GM12865 (cell line): ENCODE measurements at regions not wholly inside any gene's neighbourhood (a gene's known extent, or its start where the extent isn't known, plus 50 kb on each side); places are given as distances from the start of the nearest gene placed in this dataset.

Source experiments
- DNase-seq: peaks from one replicate; pipeline ENCODE4 v3.0.0; 2010; ENCODE audit warnings: low read depth
- H3K4me3 ChIP-seq: 2 replicates; pipeline ENCODE4 v1.5.1; 2011; ENCODE audit warnings: mild to moderate bottlenecking, low read depth, low read length, control low read depth
- TF ChIP-seq, protein P1 (sequence below): IDR thresholded peaks from 2 replicates; pipeline ENCODE4 v1.5.1; 2011; ENCODE audit warnings: low read length, control low read depth, low read depth, inconsistent platforms; ENCODE audit not compliant: insufficient read depth; ENCODE audit errors: missing control alignments

GRCh38 chr15:95894407-95894956 is 436.0 kb upstream of the NR2F2 start:
- DNase-seq = no peak
- TF ChIP-seq, protein P1, sequence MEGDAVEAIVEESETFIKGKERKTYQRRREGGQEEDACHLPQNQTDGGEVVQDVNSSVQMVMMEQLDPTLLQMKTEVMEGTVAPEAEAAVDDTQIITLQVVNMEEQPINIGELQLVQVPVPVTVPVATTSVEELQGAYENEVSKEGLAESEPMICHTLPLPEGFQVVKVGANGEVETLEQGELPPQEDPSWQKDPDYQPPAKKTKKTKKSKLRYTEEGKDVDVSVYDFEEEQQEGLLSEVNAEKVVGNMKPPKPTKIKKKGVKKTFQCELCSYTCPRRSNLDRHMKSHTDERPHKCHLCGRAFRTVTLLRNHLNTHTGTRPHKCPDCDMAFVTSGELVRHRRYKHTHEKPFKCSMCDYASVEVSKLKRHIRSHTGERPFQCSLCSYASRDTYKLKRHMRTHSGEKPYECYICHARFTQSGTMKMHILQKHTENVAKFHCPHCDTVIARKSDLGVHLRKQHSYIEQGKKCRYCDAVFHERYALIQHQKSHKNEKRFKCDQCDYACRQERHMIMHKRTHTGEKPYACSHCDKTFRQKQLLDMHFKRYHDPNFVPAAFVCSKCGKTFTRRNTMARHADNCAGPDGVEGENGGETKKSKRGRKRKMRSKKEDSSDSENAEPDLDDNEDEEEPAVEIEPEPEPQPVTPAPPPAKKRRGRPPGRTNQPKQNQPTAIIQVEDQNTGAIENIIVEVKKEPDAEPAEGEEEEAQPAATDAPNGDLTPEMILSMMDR = no peak
- no peak overlapping the region for H3K4me3 ChIP-seq

DNA sequence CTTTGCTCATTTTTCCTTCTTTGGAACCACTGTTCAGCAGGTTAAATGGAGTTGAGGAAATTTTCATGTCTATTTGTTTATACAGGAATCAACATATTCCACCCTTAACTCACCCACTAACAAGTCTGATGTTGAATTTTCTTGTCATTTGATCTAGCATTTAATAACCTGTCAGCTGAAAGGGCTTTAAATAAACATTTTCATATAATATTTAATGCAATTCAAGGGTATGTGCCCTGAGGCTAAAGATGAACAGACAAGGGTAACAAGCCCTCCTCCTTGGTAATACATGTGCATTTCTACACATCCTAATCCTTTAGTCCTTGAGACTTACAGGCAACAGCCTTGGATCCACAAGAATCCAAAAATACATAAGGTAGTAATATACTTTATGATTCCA is 435.0 kb upstream of the NR2F2 start:
- DNase-seq = no peak
- TF ChIP-seq, protein P1 = no peak
- no peak overlapping the region for H3K4me3 ChIP-seq

GRCh38 chr15:95897651-95898050 is 432.8 kb upstream of the NR2F2 start:
- TF ChIP-seq, protein P1 = no peak
- no peak overlapping the region for H3K4me3 ChIP-seq
- DNase-seq = no peak

GRCh38 chr15:95898761-95899160 is 431.7 kb upstream of the NR2F2 start:
- DNase-seq = no peak
- no peak overlapping the region for H3K4me3 ChIP-seq
- TF ChIP-seq, protein P1 = no peak

DNA sequence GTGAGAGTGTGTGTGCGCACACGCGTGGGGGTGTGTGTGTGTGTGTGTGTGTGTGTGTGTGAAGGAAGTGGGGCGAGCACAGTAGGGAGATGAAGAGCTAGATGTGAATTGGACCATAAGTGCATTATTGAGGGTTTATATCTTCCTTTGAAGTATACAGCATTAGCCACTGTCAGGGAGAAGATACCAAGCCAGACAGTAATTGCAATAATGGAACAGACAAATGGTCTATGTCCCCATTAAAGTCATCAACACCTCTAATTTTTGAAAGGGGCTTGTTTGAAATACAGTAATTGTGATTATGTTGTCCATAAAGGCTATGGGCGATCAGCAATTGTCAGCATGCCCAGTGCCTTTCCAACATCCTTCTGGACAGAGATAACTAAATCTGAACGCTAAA is 429.2 kb upstream of the NR2F2 start:
- DNase-seq = no peak
- no peak overlapping the region for H3K4me3 ChIP-seq
- TF ChIP-seq, protein P1 = no peak

DNA sequence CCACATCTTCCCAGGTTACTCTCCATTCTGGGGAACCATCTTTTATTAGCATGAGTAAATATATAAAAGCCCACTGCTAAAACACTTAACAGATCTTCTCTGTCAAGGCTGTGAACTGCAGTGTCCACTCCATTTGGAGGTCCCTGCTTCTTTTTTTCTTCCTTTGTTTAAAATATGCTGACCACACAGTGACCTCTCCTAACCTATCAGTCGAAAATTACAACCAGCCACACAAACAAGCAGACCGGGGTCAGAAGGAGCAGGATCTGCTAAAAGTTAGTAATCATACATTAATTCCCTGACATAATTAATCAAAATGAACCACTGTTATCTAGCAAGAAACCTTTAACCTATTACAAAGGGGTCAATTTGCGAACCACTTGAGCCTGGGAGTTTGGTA is 427.9 kb upstream of the NR2F2 start:
- DNase-seq = no peak
- TF ChIP-seq, protein P1 = no peak
- H3K4me3 ChIP-seq = no peak overlapping the region

GRCh38 chr15:95903352-95903751 is 427.1 kb upstream of the NR2F2 start:
- TF ChIP-seq, protein P1 = no peak
- H3K4me3 ChIP-seq = no peak overlapping the region
- DNase-seq = no peak
